ENCODE measurements at regions not wholly inside any gene's neighbourhood (a gene's known extent, or its start where the extent isn't known, plus 50 kb on each side); places are given as distances from the start of the nearest gene placed in this dataset.
"Not testable (repeated sequence)": the region's sequence is repeated elsewhere in the genome, so short reads cannot be mapped to it uniquely, and the experiment has no call there.

GRCh38 chr1:184833994-184834393 lies 79.3 kb upstream of the EDEM3 start:
- TF ChIP-seq CTCF, POLR2AphosphoS5 (IDR thresholded peaks at IDR 0.05): not testable (repeated sequence)

All from sigmoid colon (tissue), 4 donors.